Stimulated activated memory B cell treated with anti-CD40 and anti-IgM and Interleukin-4, amounts not matched to agents 10 μg/mL and 1 μg/mL and 100 μg/mL, for 72 hours (primary cell): ENCODE measurements at regions not wholly inside any gene's neighbourhood (a gene's known extent, or its start where the extent isn't known, plus 50 kb on each side); places are given as distances from the start of the nearest gene placed in this dataset.
A peak's percentile ranks its signal among the peaks of the same experiment; 100 is the strongest.
"Not testable (repeated sequence)": the region's sequence is repeated elsewhere in the genome, so short reads cannot be mapped to it uniquely, and the experiment has no call there.

Source experiments
- ATAC-seq: fragments of 150-1000 bp; cut with Tn5 transposase; 2 replicates; pipeline ENCODE4 v1.10.0; 2021
- H3K27ac Mint-ChIP-seq: one replicate; pipeline ENCODE4 v1.8.0; 2022; ENCODE audit warnings: mild to moderate bottlenecking, mixed read lengths
- H3K27me3 Mint-ChIP-seq: one replicate; pipeline ENCODE4 v1.8.0; 2022; ENCODE audit warnings: mixed read lengths
- H3K36me3 Mint-ChIP-seq: one replicate; pipeline ENCODE4 v1.8.0; 2022; ENCODE audit warnings: mixed read lengths
- H3K4me1 Mint-ChIP-seq: one replicate; pipeline ENCODE4 v1.8.0; 2022; ENCODE audit warnings: mixed read lengths
- H3K4me3 Mint-ChIP-seq: one replicate; pipeline ENCODE4 v1.8.0; 2022; ENCODE audit warnings: mild to moderate bottlenecking, moderate library complexity, mixed read lengths
- H3K9me3 Mint-ChIP-seq: one replicate; pipeline ENCODE4 v1.8.0; 2022; ENCODE audit warnings: mixed read lengths

GRCh38 chr6:121912905-121913304 is 477.5 kb downstream of the GJA1 start:
- Mint-ChIP-seq H3K27ac (no peak overlapping the region), H3K27me3 (no peaks in the 10 kb centered on the region), H3K4me3 (no peak overlapping the region), H3K9me3 (peaks cover 2% of the 10 kb centered on the region), H3K36me3 (no peaks in the 10 kb centered on the region), H3K4me1 (no peaks in the 10 kb centered on the region)
- no peak for ATAC-seq

- ATAC-seq = no peak
- no peaks in the 10 kb centered on the region for H3K4me1 Mint-ChIP-seq
- no peaks in the 10 kb centered on the region for H3K27me3 Mint-ChIP-seq
- H3K36me3 Mint-ChIP-seq = no peaks in the 10 kb centered on the region
- H3K27ac Mint-ChIP-seq = no peak overlapping the region
- no peak overlapping the region for H3K4me3 Mint-ChIP-seq
- no peaks in the 10 kb centered on the region for H3K9me3 Mint-ChIP-seq
Measured at GRCh38 chr6:121917263-121917829, 481.9 kb downstream of the GJA1 start.

GRCh38 chr6:121917834-121918559 is 481.5 kb upstream of the HSF2 start:
- Mint-ChIP-seq H3K27me3 (no peaks in the 10 kb centered on the region), H3K9me3 (no peaks in the 10 kb centered on the region)

GRCh38 chr6:121920616-121921015 is 478.8 kb upstream of the HSF2 start:
- Mint-ChIP-seq H3K4me1 (no peaks in the 10 kb centered on the region), H3K27ac (no peak overlapping the region), H3K4me3 (no peak overlapping the region)

More at GRCh38 chr6:121917834-121918559, 481.5 kb upstream of the HSF2 start:
- H3K4me3 Mint-ChIP-seq = no peak overlapping the region
- no peak for ATAC-seq
- no peak overlapping the region for H3K27ac Mint-ChIP-seq
- H3K4me1 Mint-ChIP-seq = no peaks in the 10 kb centered on the region
- H3K36me3 Mint-ChIP-seq = no peaks in the 10 kb centered on the region

GRCh38 chr6:121925024-121925423 is 474.4 kb upstream of the HSF2 start:
- Mint-ChIP-seq H3K27ac (no peak overlapping the region), H3K36me3 (no peaks in the 10 kb centered on the region), H3K4me3 (no peak overlapping the region), H3K9me3 (no peaks in the 10 kb centered on the region), H3K4me1 (no peaks in the 10 kb centered on the region), H3K27me3 (no peaks in the 10 kb centered on the region)
- ATAC-seq = peak; percentile 53

More at GRCh38 chr6:121920616-121921015, 478.8 kb upstream of the HSF2 start:
- H3K36me3 Mint-ChIP-seq = no peaks in the 10 kb centered on the region
- H3K27me3 Mint-ChIP-seq = no peaks in the 10 kb centered on the region
- no peaks in the 10 kb centered on the region for H3K9me3 Mint-ChIP-seq
- no peak for ATAC-seq

GRCh38 chr6:121925534-121926255 is 473.8 kb upstream of the HSF2 start:
- Mint-ChIP-seq H3K4me3 (no peak overlapping the region), H3K4me1 (no peaks in the 10 kb centered on the region), H3K27ac (no peak overlapping the region), H3K36me3 (no peaks in the 10 kb centered on the region), H3K9me3 (no peaks in the 10 kb centered on the region), H3K27me3 (no peaks in the 10 kb centered on the region)
- ATAC-seq = no peak

GRCh38 chr6:121929301-121929700 is 470.2 kb upstream of the HSF2 start:
- no peak overlapping the region for H3K4me3 Mint-ChIP-seq
- no peaks in the 10 kb centered on the region for H3K9me3 Mint-ChIP-seq
- ATAC-seq = no peak
- H3K36me3 Mint-ChIP-seq = no peaks in the 10 kb centered on the region
- no peaks in the 10 kb centered on the region for H3K4me1 Mint-ChIP-seq
- no peak overlapping the region for H3K27ac Mint-ChIP-seq
- H3K27me3 Mint-ChIP-seq = no peaks in the 10 kb centered on the region

GRCh38 chr6:121932076-121932991 is 467.1 kb upstream of the HSF2 start:
- no peaks in the 10 kb centered on the region for H3K36me3 Mint-ChIP-seq

GRCh38 chr6:121934451-121934850 is 465.0 kb upstream of the HSF2 start:
- Mint-ChIP-seq H3K9me3 (peaks cover 8% of the 10 kb centered on the region), H3K36me3 (no peaks in the 10 kb centered on the region), H3K27me3 (no peaks in the 10 kb centered on the region), H3K27ac (no peak overlapping the region), H3K4me1 (no peaks in the 10 kb centered on the region), H3K4me3 (no peak overlapping the region)
- no peak for ATAC-seq

More at GRCh38 chr6:121932076-121932991, 467.1 kb upstream of the HSF2 start:
- H3K27ac Mint-ChIP-seq = no peak overlapping the region
- no peak for ATAC-seq
- H3K9me3 Mint-ChIP-seq = peaks cover 6% of the 10 kb centered on the region
- no peaks in the 10 kb centered on the region for H3K4me1 Mint-ChIP-seq
- no peaks in the 10 kb centered on the region for H3K27me3 Mint-ChIP-seq
- no peak overlapping the region for H3K4me3 Mint-ChIP-seq

- Mint-ChIP-seq H3K4me1 (no peaks in the 10 kb centered on the region), H3K27ac (no peak overlapping the region), H3K9me3 (peaks cover 18% of the 10 kb centered on the region), H3K4me3 (no peak overlapping the region), H3K27me3 (no peaks in the 10 kb centered on the region), H3K36me3 (no peaks in the 10 kb centered on the region)
- ATAC-seq = no peak
Measured at GRCh38 chr6:121940728-121941127, 458.7 kb upstream of the HSF2 start.

GRCh38 chr6:121944354-121944753 is 455.1 kb upstream of the HSF2 start:
- no peaks in the 10 kb centered on the region for H3K27me3 Mint-ChIP-seq
- no peak overlapping the region for H3K4me3 Mint-ChIP-seq
- H3K4me1 Mint-ChIP-seq = no peaks in the 10 kb centered on the region
- H3K27ac Mint-ChIP-seq = no peak overlapping the region
- ATAC-seq = no peak
- H3K36me3 Mint-ChIP-seq = no peaks in the 10 kb centered on the region
- peaks cover 14% of the 10 kb centered on the region for H3K9me3 Mint-ChIP-seq

GRCh38 chr6:121951123-121951522 is 448.3 kb upstream of the HSF2 start:
- Mint-ChIP-seq H3K4me1 (no peaks in the 10 kb centered on the region), H3K4me3 (no peak overlapping the region), H3K9me3 (no peaks in the 10 kb centered on the region), H3K27ac (no peak overlapping the region), H3K36me3 (no peaks in the 10 kb centered on the region), H3K27me3 (no peaks in the 10 kb centered on the region)
- no peak for ATAC-seq

- Mint-ChIP-seq H3K27me3 (no peaks in the 10 kb centered on the region), H3K9me3 (no peaks in the 10 kb centered on the region), H3K27ac (no peak overlapping the region), H3K36me3 (no peaks in the 10 kb centered on the region), H3K4me1 (no peaks in the 10 kb centered on the region), H3K4me3 (no peak overlapping the region)
- no peak for ATAC-seq
Measured at GRCh38 chr6:121951918-121952379, 447.5 kb upstream of the HSF2 start.

GRCh38 chr6:121955401-121955800 is 444.1 kb upstream of the HSF2 start:
- H3K27me3 Mint-ChIP-seq, H3K36me3 Mint-ChIP-seq, H3K9me3 Mint-ChIP-seq, H3K4me1 Mint-ChIP-seq, H3K27ac Mint-ChIP-seq, ATAC-seq, H3K4me3 Mint-ChIP-seq: not testable (repeated sequence)

GRCh38 chr6:121956782-121957181 is 442.7 kb upstream of the HSF2 start:
- H3K9me3 Mint-ChIP-seq = no peaks in the 10 kb centered on the region
- no peaks in the 10 kb centered on the region for H3K36me3 Mint-ChIP-seq
- H3K27ac Mint-ChIP-seq = no peak overlapping the region
- no peak for ATAC-seq
- no peaks in the 10 kb centered on the region for H3K27me3 Mint-ChIP-seq
- no peaks in the 10 kb centered on the region for H3K4me1 Mint-ChIP-seq
- H3K4me3 Mint-ChIP-seq = no peak overlapping the region
